Loucy (cell line): ENCODE measurements at regions not wholly inside any gene's neighbourhood (a gene's known extent, or its start where the extent isn't known, plus 50 kb on each side); places are given as distances from the start of the nearest gene placed in this dataset.

Experiments used
- H2AFZ ChIP-seq: fragments of 200-600 bp; sonication (generic); 2 replicates; pipeline ENCODE4 v1.6.0; 2016; ENCODE audit warnings: antibody characterized with exemption, mild to moderate bottlenecking, low read length, moderate library complexity
- H3F3A ChIP-seq: fragments of 200-600 bp; 2 replicates; pipeline ENCODE4 v1.6.0; 2016; ENCODE audit warnings: antibody characterized with exemption, low read depth, mild to moderate bottlenecking
- H3K27me3 ChIP-seq: fragments of 200-600 bp; sonication (generic); 2 replicates; pipeline ENCODE4 v1.6.1; 2014; ENCODE audit warnings: low read length, mild to moderate bottlenecking; ENCODE audit not compliant: insufficient read depth, poor library complexity, severe bottlenecking
- H3K36me3 ChIP-seq: fragments of 200-600 bp; sonication (generic); 2 replicates; pipeline ENCODE4 v1.6.1; 2016; ENCODE audit warnings: low read length; ENCODE audit not compliant: insufficient read depth
- H3K4me1 ChIP-seq: fragments of 200-600 bp; sonication (generic); 2 replicates; pipeline ENCODE4 v1.5.1; 2014; ENCODE audit warnings: low read length, mild to moderate bottlenecking; ENCODE audit not compliant: insufficient read depth, poor library complexity, severe bottlenecking
- H3K4me2 ChIP-seq: fragments of 200-600 bp; sonication (generic); 2 replicates; pipeline ENCODE4 v1.6.0; 2014; ENCODE audit warnings: antibody characterized with exemption, low read length, low read depth, mild to moderate bottlenecking; ENCODE audit not compliant: poor library complexity, severe bottlenecking
- H3K4me3 ChIP-seq: fragments of 200-600 bp; sonication (generic); 2 replicates; pipeline ENCODE4 v1.5.1; 2014; ENCODE audit warnings: low read length, mild to moderate bottlenecking, mixed read lengths; ENCODE audit not compliant: poor library complexity, severe bottlenecking
- H3K79me2 ChIP-seq: fragments of 200-600 bp; sonication (generic); 2 replicates; pipeline ENCODE4 v1.6.1; 2014; ENCODE audit warnings: low read length; ENCODE audit not compliant: insufficient read depth
- H3K9ac ChIP-seq: fragments of 200-600 bp; sonication (generic); 2 replicates; pipeline ENCODE4 v1.6.0; 2014; ENCODE audit warnings: mild to moderate bottlenecking, low read depth, low read length, moderate library complexity; ENCODE audit not compliant: poor library complexity, severe bottlenecking
- H3K9me2 ChIP-seq: fragments of 200-600 bp; sonication (generic); replicated peaks from 2 replicates; pipeline ENCODE4 v1.6.1; 2016; ENCODE audit warnings: low read depth, low read length, mixed read lengths
- H3K9me3 ChIP-seq: fragments of 200-600 bp; sonication (generic); 2 replicates; pipeline ENCODE4 v1.6.1; 2014; ENCODE audit warnings: mild to moderate bottlenecking, antibody characterized with exemption, low read length, low read depth; ENCODE audit not compliant: insufficient read depth
- H4K20me1 ChIP-seq: fragments of 200-600 bp; sonication (generic); 2 replicates; pipeline ENCODE4 v1.6.0; 2014; ENCODE audit warnings: antibody characterized with exemption, low read length, mild to moderate bottlenecking; ENCODE audit not compliant: insufficient read depth, poor library complexity, severe bottlenecking
- EZH2phosphoT487 ChIP-seq: fragments of 200-600 bp; IDR thresholded peaks from 2 replicates; pipeline ENCODE4 v1.6.1; 2018; ENCODE audit warnings: antibody characterized with exemption, mild to moderate bottlenecking, moderate library complexity, borderline replicate concordance
- TF ChIP-seq, protein P1 (sequence below): fragments of 200-600 bp; sonication (generic); conservative IDR thresholded peaks from 2 replicates; pipeline ENCODE4 v1.5.1; 2014; ENCODE audit warnings: mild to moderate bottlenecking, antibody characterized with exemption, low read length

DNA sequence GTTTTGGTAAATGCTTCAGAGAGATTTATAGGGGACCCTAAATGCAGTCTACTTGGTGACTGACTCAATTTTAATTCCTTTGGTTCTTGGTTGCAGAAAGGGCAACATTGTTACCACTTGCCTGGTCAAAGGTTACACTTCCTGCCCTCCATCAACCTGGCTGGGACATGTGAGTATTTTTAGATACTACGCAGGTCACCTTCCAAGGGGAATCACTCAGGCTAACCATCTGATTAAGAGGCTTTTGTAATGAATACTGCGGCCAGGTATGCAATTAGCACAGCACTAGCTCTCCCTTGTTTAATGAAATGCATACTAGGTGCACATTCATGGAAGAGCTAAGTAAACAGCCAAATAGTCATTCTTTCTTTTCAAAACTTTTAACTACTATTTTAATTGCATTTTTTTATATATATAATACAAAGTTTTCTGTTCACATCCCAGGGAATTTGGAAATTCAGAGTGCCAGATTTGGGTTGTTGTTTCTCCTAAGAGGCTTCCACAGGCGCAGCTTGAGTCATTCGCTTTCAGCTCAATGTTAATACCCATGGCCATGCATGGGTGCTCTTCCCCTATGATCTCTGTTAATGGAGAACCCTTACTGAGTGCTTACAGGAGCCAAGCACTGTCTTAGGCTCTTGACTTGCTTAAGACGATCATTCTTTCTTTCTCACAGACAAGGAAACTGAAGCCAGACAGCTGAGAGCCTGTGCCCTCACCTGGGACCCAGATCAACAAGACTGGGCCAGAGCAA, 152.2 kb downstream of the MTX2 start:
- Histone ChIP-seq H3K4me1 (no peaks in the 10 kb centered on the region), H2AFZ (no peak overlapping the region), H3K4me3 (no peak overlapping the region), H3F3A (no peaks in the 10 kb centered on the region), H3K27me3 (peaks cover 6% of the 10 kb centered on the region), H3K9ac (no peak overlapping the region), H3K9me2 (no peaks in the 10 kb centered on the region), H3K36me3 (no peaks in the 10 kb centered on the region), H3K79me2 (no peaks in the 10 kb centered on the region), H4K20me1 (no peaks in the 10 kb centered on the region), H3K4me2 (no peak overlapping the region), H3K9me3 (no peaks in the 10 kb centered on the region)
- no peak for TF ChIP-seq EZH2phosphoT487
- TF ChIP-seq, protein P1, sequence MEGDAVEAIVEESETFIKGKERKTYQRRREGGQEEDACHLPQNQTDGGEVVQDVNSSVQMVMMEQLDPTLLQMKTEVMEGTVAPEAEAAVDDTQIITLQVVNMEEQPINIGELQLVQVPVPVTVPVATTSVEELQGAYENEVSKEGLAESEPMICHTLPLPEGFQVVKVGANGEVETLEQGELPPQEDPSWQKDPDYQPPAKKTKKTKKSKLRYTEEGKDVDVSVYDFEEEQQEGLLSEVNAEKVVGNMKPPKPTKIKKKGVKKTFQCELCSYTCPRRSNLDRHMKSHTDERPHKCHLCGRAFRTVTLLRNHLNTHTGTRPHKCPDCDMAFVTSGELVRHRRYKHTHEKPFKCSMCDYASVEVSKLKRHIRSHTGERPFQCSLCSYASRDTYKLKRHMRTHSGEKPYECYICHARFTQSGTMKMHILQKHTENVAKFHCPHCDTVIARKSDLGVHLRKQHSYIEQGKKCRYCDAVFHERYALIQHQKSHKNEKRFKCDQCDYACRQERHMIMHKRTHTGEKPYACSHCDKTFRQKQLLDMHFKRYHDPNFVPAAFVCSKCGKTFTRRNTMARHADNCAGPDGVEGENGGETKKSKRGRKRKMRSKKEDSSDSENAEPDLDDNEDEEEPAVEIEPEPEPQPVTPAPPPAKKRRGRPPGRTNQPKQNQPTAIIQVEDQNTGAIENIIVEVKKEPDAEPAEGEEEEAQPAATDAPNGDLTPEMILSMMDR: no peak

DNA sequence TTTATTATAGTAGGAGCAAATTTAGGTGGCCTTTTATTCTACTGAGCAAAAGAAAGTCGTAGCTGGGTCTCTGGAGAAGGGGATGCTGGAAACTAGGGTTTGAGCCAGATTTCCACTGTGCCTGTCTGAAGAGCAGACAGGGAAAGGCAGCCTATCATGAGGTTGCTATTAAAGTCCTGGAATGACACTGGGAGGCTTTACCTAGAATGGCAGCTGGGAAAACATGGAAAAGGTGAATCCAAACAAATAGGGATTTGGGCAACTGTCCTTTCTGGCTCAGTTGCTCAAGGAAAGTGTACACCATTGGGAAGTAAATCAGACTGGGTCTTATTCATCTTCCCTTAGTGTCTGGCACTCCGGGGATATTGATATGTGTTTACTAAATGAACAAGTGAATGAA, 154.6 kb downstream of the MTX2 start:
- no peaks in the 10 kb centered on the region for H4K20me1 ChIP-seq
- no peaks in the 10 kb centered on the region for H3K79me2 ChIP-seq
- no peak overlapping the region for H2AFZ ChIP-seq
- no peak overlapping the region for H3K4me2 ChIP-seq
- no peaks in the 10 kb centered on the region for H3F3A ChIP-seq
- TF ChIP-seq, protein P1: no peak
- H3K36me3 ChIP-seq: no peaks in the 10 kb centered on the region
- H3K9ac ChIP-seq: no peak overlapping the region
- no peaks in the 10 kb centered on the region for H3K9me3 ChIP-seq
- H3K9me2 ChIP-seq: no peaks in the 10 kb centered on the region
- H3K4me1 ChIP-seq: no peaks in the 10 kb centered on the region
- no peaks in the 10 kb centered on the region for H3K27me3 ChIP-seq
- no peak overlapping the region for H3K4me3 ChIP-seq

DNA sequence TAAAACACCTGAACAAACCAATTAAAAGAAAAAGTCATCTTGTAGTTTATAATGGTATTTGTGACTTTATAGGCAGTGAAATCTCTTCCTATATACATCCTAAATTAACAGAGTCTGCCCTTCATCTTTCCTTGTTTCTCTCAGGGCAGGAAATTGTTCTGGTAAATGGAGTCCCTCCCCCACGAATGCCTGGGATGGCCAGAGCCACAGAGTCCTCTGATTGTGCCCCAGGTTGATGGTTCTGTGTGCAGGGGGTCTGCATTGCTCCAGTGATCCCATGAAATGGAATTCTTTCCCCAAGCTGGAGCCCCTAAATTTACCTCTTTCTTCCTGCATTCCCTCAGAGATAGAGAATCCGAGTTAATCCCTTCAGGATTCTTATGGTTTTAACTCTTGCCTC, 155.5 kb downstream of the MTX2 start:
- no peak overlapping the region for H3K9ac ChIP-seq
- H2AFZ ChIP-seq: no peak overlapping the region
- H3K27me3 ChIP-seq: no peaks in the 10 kb centered on the region
- no peak overlapping the region for H3K4me2 ChIP-seq
- no peaks in the 10 kb centered on the region for H3K9me3 ChIP-seq
- no peaks in the 10 kb centered on the region for H3K79me2 ChIP-seq
- no peaks in the 10 kb centered on the region for H3K9me2 ChIP-seq
- H3F3A ChIP-seq: no peaks in the 10 kb centered on the region
- H4K20me1 ChIP-seq: no peaks in the 10 kb centered on the region
- H3K4me1 ChIP-seq: no peaks in the 10 kb centered on the region
- H3K36me3 ChIP-seq: no peaks in the 10 kb centered on the region
- TF ChIP-seq EZH2phosphoT487: no peak
- TF ChIP-seq, protein P1: no peak
- H3K4me3 ChIP-seq: no peak overlapping the region
